CD4-positive, alpha-beta T cell (primary cell): ENCODE measurements at regions not wholly inside any gene's neighbourhood (a gene's known extent, or its start where the extent isn't known, plus 50 kb on each side); places are given as distances from the start of the nearest gene placed in this dataset.
"Not testable (repeated sequence)": the region's sequence is repeated elsewhere in the genome, so short reads cannot be mapped to it uniquely, and the experiment has no call there.

ENCODE experiments used
- ATAC-seq: fragments of 200-7000 bp; cut with Tn5 transposase; one replicate; pipeline ENCODE4 v1.10.0; 2022; ENCODE audit warnings: mild to moderate bottlenecking; ENCODE audit not compliant: poor library complexity
- CTCF ChIA-PET: fragments of 350-600 bp; sonication (Branson Sonifier 250); formaldehyde crosslinking; loops from one replicate; lab custom pipeline; 2021; ENCODE audit warnings: antibody characterized with exemption, inconsistent platforms; lab: Charles Lee
- POLR2A ChIA-PET: fragments of 350-600 bp; sonication (Branson Sonifier 250); formaldehyde crosslinking; loops from one replicate; lab custom pipeline; 2021; ENCODE audit warnings: antibody characterized with exemption, inconsistent platforms; lab: Charles Lee
- DNase-seq, 14 experiments: peaks; one replicate each; pipeline ENCODE4 v3.0.0-alpha.2; 2013 to 2020; ENCODE audit warnings: mixed read lengths in 2 of 14
- H3K27ac ChIP-seq, 2 donors: one replicate each; pipeline versions ENCODE4 v1.5.1 to v1.7.0; 2013; ENCODE audit warnings: low read length in 2 of 2, low read depth in 1 of 2, mild to moderate bottlenecking in 1 of 2
- H3K27me3 ChIP-seq, 2 experiments: 1 replicate in 1 of 2; 2 replicates in 1 of 2; pipeline versions ENCODE4 v1.6.1 to v1.7.0; 2013; ENCODE audit warnings: low read length in 2 of 2, control low read depth in 1 of 2, mild to moderate bottlenecking in 1 of 2, moderate library complexity in 1 of 2; ENCODE audit not compliant: insufficient read depth in 2 of 2, control insufficient read depth in 1 of 2
- H3K36me3 ChIP-seq: one replicate; pipeline ENCODE4 v1.6.1; 2013; ENCODE audit warnings: low read length, control low read depth; ENCODE audit not compliant: insufficient read depth
- H3K4me1 ChIP-seq: one replicate; pipeline ENCODE4 v1.6.1; 2013; ENCODE audit warnings: low read length, control low read depth; ENCODE audit not compliant: insufficient read depth
- H3K4me3 ChIP-seq: one replicate; pipeline ENCODE4 v1.5.1; 2013; ENCODE audit warnings: mild to moderate bottlenecking, low read length, moderate library complexity
- H3K9me3 ChIP-seq, 2 experiments: 1 replicate in 1 of 2; 2 replicates in 1 of 2; pipeline versions ENCODE4 v1.6.1 to v1.7.0; 2013; ENCODE audit warnings: low read length in 2 of 2, mild to moderate bottlenecking in 2 of 2, control low read depth in 1 of 2, moderate library complexity in 1 of 2; ENCODE audit not compliant: control insufficient read depth in 1 of 2, insufficient read depth in 1 of 2
- H3K27ac Mint-ChIP-seq: one replicate; pipeline ENCODE4 v1.8.0; 2020; ENCODE audit warnings: mixed read lengths
- H3K27me3 Mint-ChIP-seq: one replicate; pipeline ENCODE4 v1.8.0; 2021; ENCODE audit warnings: mixed read lengths
- H3K36me3 Mint-ChIP-seq: one replicate; pipeline ENCODE4 v1.8.0; 2021; ENCODE audit warnings: low read depth, mixed read lengths
- H3K4me1 Mint-ChIP-seq: one replicate; pipeline ENCODE4 v1.8.0; 2021; ENCODE audit warnings: low read depth, mixed read lengths
- H3K4me3 Mint-ChIP-seq: one replicate; pipeline ENCODE4 v1.8.0; 2020; ENCODE audit warnings: mild to moderate bottlenecking, mixed read lengths
- H3K9me3 Mint-ChIP-seq: one replicate; pipeline ENCODE4 v1.8.0; 2020; ENCODE audit warnings: mixed read lengths
- intact Hi-C, 2 experiments: fragments of 100-400 bp; cut with DNase I in 1 of 2; cut with micrococcal nuclease in 1 of 2; formaldehyde crosslinking; loops; one replicate each; pipeline versions ENCODE4 v1.15.1 to v1.9.0; 2023 to 2025; cut with DNase I, micrococcal nuclease
- TF ChIP-seq, protein P1 (sequence below): fragments of 200-600 bp; IDR thresholded peaks from one replicate; pipeline ENCODE4 v1.8.0; 2022; ENCODE audit warnings: antibody characterized with exemption, mild to moderate bottlenecking

DNA sequence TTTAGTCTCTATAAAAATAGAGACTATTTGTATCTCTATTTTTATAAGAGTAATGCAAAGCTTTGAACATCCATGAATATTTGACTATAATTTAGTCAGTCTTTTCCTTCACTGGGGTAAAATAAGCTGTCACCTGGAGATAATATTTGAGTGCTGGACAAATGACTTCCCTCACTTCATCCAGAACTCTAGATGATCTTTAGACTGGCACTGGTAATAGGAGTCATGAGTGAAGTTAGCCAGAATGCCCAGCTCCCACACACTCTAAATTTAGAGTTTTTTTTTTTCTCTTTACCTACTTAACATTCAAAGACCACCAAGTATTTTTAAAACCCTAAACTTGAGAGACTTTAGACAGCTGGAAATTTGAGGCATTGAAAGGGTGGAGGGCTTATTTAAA, 100.7 kb downstream of the LSMEM1 start:
- Histone ChIP-seq H3K27me3 (no peaks in the 10 kb centered on the region), H3K9me3 (no peaks in the 10 kb centered on the region), H3K27ac (no peak overlapping the region), H3K4me1 (no peaks in the 10 kb centered on the region), H3K4me3 (no peak overlapping the region), H3K36me3 (no peaks in the 10 kb centered on the region)
- DNase-seq (no peak), ATAC-seq (no peak)
- intact Hi-C loops, result no loop called here
- TF ChIP-seq, protein P1, sequence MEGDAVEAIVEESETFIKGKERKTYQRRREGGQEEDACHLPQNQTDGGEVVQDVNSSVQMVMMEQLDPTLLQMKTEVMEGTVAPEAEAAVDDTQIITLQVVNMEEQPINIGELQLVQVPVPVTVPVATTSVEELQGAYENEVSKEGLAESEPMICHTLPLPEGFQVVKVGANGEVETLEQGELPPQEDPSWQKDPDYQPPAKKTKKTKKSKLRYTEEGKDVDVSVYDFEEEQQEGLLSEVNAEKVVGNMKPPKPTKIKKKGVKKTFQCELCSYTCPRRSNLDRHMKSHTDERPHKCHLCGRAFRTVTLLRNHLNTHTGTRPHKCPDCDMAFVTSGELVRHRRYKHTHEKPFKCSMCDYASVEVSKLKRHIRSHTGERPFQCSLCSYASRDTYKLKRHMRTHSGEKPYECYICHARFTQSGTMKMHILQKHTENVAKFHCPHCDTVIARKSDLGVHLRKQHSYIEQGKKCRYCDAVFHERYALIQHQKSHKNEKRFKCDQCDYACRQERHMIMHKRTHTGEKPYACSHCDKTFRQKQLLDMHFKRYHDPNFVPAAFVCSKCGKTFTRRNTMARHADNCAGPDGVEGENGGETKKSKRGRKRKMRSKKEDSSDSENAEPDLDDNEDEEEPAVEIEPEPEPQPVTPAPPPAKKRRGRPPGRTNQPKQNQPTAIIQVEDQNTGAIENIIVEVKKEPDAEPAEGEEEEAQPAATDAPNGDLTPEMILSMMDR, result no peak
- H3K9me3 Mint-ChIP-seq, result peaks cover 2% of the 10 kb centered on the region
- peaks cover 25% of the 10 kb centered on the region for H3K27me3 Mint-ChIP-seq
- no peaks in the 10 kb centered on the region for H3K4me1 Mint-ChIP-seq
- no peak overlapping the region for H3K4me3 Mint-ChIP-seq
- ChIA-PET POLR2A (no interaction called here), CTCF (interaction anchor here (0.9 kb wide), 1 partner anchor 9 kb away, joined by 3 read pairs; no protein-coding TSS in a partner anchor)
- no peak overlapping the region for H3K27ac Mint-ChIP-seq
- H3K36me3 Mint-ChIP-seq, result no peaks in the 10 kb centered on the region

GRCh38 chr7:112584290-112584689, 103.5 kb downstream of the LSMEM1 start:
- H3K27me3 ChIP-seq, result peaks cover 0 to 5% of the 10 kb centered on the region in 2 experiments
- H3K4me3 Mint-ChIP-seq, result no peak overlapping the region
- peaks cover 0 to 5% of the 10 kb centered on the region in 2 experiments for H3K9me3 ChIP-seq
- ChIA-PET CTCF (no interaction called here), POLR2A (no interaction called here)
- no peak for DNase-seq
- no peaks in the 10 kb centered on the region for H3K4me1 Mint-ChIP-seq
- no peaks in the 10 kb centered on the region for H3K4me1 ChIP-seq
- no peak overlapping the region for H3K27ac Mint-ChIP-seq
- peaks cover 2% of the 10 kb centered on the region for H3K9me3 Mint-ChIP-seq
- no peak overlapping the region for H3K27ac ChIP-seq
- no peak for ATAC-seq
- peaks cover 23% of the 10 kb centered on the region for H3K27me3 Mint-ChIP-seq
- intact Hi-C loops, result no loop called here
- TF ChIP-seq, protein P1, result no peak
- H3K36me3 Mint-ChIP-seq, result no peaks in the 10 kb centered on the region
- H3K36me3 ChIP-seq, result no peaks in the 10 kb centered on the region
- no peak overlapping the region for H3K4me3 ChIP-seq

- TF ChIP-seq, protein P1, result no peak
- Mint-ChIP-seq H3K4me3 (no peak overlapping the region), H3K27ac (no peak overlapping the region), H3K36me3 (no peaks in the 10 kb centered on the region), H3K27me3 (peaks cover 20% of the 10 kb centered on the region), H3K4me1 (no peaks in the 10 kb centered on the region), H3K9me3 (no peaks in the 10 kb centered on the region)
- ChIA-PET POLR2A (no interaction called here), CTCF (no interaction called here)
- Histone ChIP-seq H3K36me3 (no peaks in the 10 kb centered on the region), H3K4me3 (no peak overlapping the region), H3K27me3 (peaks cover 0 to 5% of the 10 kb centered on the region in 2 experiments), H3K27ac (no peak overlapping the region), H3K9me3 (peaks cover 0 to 5% of the 10 kb centered on the region in 2 experiments), H3K4me1 (no peaks in the 10 kb centered on the region)
- intact Hi-C loops, result no loop called here
- ATAC-seq (no peak), DNase-seq (no peak)
Observed at GRCh38 chr7:112587504-112587903, 106.7 kb downstream of the LSMEM1 start.

DNA sequence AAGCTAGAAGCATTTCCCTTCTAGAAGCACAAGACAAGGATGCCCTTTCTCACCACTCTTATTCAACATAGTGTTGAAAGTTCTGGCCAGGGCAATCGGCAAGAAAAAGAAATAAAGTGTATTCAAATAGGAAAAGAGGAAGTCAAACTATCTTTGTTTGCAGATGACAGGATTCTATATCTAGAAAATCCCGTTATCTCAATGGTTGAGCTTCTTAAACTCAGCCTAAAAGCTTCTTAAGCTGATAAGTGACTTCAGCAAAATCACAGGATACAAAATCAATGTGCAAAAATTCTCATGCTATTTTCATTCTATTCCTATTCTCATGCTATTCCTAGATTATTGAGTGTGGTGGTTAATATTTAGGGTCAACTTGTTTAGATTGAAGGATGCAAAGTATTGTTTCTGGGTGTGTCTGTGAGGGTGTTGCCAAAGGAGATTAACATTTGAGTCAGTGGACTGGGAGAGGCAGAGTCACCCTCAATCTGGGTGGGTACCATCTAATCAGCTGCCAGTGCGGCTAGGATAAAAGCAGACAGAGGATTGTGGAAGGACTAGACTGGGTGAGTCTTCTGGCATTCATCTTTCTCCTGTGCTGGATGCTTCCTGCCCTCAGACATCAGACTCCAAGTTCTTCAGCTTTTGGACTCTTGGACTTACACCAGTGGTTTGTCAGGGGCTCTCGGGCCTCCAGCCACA, 111.9 kb downstream of the LSMEM1 start:
- DNase-seq, H3K27ac ChIP-seq, H3K4me1 ChIP-seq, H3K27ac Mint-ChIP-seq, intact Hi-C loops, H3K4me3 Mint-ChIP-seq, H3K36me3 ChIP-seq, H3K27me3 Mint-ChIP-seq, H3K9me3 Mint-ChIP-seq, POLR2A ChIA-PET, H3K36me3 Mint-ChIP-seq, ATAC-seq, H3K27me3 ChIP-seq, H3K4me3 ChIP-seq, H3K4me1 Mint-ChIP-seq, CTCF ChIA-PET, H3K9me3 ChIP-seq: not testable (repeated sequence)
